ENCODE measurements at regions not wholly inside any gene's neighbourhood (a gene's known extent, or its start where the extent isn't known, plus 50 kb on each side); places are given as distances from the start of the nearest gene placed in this dataset.

DNA sequence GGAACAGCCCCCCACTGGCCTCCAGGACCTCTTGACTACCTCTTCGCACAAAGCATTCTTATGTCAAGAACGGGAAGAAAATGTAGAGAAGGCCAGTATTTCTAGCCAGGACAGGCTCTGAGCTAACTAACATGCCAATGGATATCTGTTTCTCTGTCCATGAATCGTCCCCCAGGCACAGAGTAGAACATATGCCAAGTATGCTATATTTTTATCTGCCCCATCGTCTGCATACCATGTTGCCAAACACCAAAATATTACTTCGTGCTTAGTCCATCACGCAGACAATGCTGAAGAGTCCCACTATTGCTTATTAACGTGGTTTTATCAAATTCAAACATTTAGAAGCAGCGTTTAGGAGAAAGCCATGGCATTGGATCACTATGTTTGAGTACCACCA, 151.4 kb upstream of the CPSF6 start:
- TF ChIP-seq EZH2 (IDR thresholded peaks at IDR 0.05; ENCODE audit: borderline replicate concordance, insufficient read depth, low read depth, low read length, poor library complexity, severe bottlenecking) (no peak), CTCF (IDR thresholded peaks at IDR 0.05) (no peak)
- Histone ChIP-seq H3K79me2 (ENCODE audit: control insufficient read depth, insufficient read depth, low read length) (no peaks in the 10 kb centered on the region), H3K27me3 (replicated peaks in 1 of 4; ENCODE audit: control extremely low read depth in 1 of 4, control insufficient read depth in 3 of 4, insufficient read depth in 4 of 4, low read length in 3 of 4) (peaks cover 0 to 3% (median 0%) of the 10 kb centered on the region in 4 experiments), H3K9ac (ENCODE audit: low read length) (no peak overlapping the region), H3K4me3 (ENCODE audit: control extremely low read depth in 1 of 5, extremely low read depth in 1 of 5, insufficient read depth in 1 of 5, low read depth in 2 of 5, low read length in 4 of 5) (no peak overlapping the region), H2AFZ (ENCODE audit: insufficient read depth, low read depth, low read length, poor library complexity, severe bottlenecking) (no peak overlapping the region), H3K36me3 (replicated peaks in 1 of 2; ENCODE audit: control extremely low read depth in 1 of 2, control insufficient read depth in 1 of 2, extremely low read depth in 1 of 2, insufficient read depth in 2 of 2, low read length in 1 of 2) (no peaks in the 10 kb centered on the region), H3K4me1 (ENCODE audit: control insufficient read depth in 2 of 2, insufficient read depth in 2 of 2, low read length in 2 of 2) (no peaks in the 10 kb centered on the region), H3K4me2 (replicated peaks; ENCODE audit: low read depth, low read length, poor library complexity, severe bottlenecking) (no peak overlapping the region), H3K9me3 (ENCODE audit: control extremely low read depth in 1 of 3, control insufficient read depth in 2 of 3, insufficient read depth in 1 of 3, low read length in 2 of 3) (peaks cover 0 to 1% (median 0%) of the 10 kb centered on the region in 3 donors), H3K27ac (ENCODE audit: low read length in 2 of 2) (no peak overlapping the region), H4K20me1 (ENCODE audit: control insufficient read depth, insufficient read depth, low read length, poor library complexity, severe bottlenecking) (no peaks in the 10 kb centered on the region)
- intact Hi-C loops (cut with micrococcal nuclease) = no loop called here
- ATAC-seq (ENCODE audit: low read depth) = no peak
- ChIA-PET CTCF (no interaction called here), POLR2A (no interaction called here)
- H3K4me1 Mint-ChIP-seq = no peaks in the 10 kb centered on the region
- H3K27ac Mint-ChIP-seq = no peak overlapping the region
- DNase-seq = no peak
- peaks cover 19% of the 10 kb centered on the region for H3K27me3 Mint-ChIP-seq
- no peak overlapping the region for H3K4me3 Mint-ChIP-seq
- WGBS (ENCODE audit: insufficient coverage) = 79% methylated on average over 7 of the region's 8 CpGs
- no peaks in the 10 kb centered on the region for H3K9me3 Mint-ChIP-seq (ENCODE audit: insufficient read depth)

DNA sequence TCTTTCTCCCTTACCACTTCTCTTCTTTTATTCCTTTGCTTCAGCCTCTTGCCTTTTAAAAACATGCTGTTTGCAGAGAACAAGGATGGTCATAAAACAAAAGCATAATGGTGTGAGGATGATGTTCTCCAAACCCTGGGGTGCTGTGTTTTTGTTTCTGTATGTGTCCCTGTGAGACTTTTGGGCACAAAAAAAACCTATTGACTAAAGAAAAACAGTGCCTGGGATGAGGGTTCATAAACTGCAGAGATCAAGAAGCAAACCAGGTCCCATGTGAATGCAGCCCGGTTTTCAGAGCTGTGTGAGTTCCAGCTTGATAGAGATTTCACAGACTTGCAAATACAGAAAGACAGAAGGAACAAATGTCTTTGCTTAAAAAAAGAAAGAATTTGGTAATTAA, 148.6 kb upstream of the CPSF6 start:
- no peak overlapping the region for H3K27ac ChIP-seq (ENCODE audit: low read length in 2 of 2)
- TF ChIP-seq EZH2 (IDR thresholded peaks at IDR 0.05; ENCODE audit: borderline replicate concordance, insufficient read depth, low read depth, low read length, poor library complexity, severe bottlenecking) (no peak), CTCF (IDR thresholded peaks at IDR 0.05) (no peak)
- no peak overlapping the region for H3K9ac ChIP-seq (ENCODE audit: low read length)
- H3K9me3 ChIP-seq (ENCODE audit: control extremely low read depth in 1 of 3, control insufficient read depth in 2 of 3, insufficient read depth in 1 of 3, low read length in 2 of 3) = peaks cover 0 to 1% (median 0%) of the 10 kb centered on the region in 3 donors
- DNase-seq (no peak), ATAC-seq (ENCODE audit: low read depth) (no peak)
- H3K9me3 Mint-ChIP-seq (ENCODE audit: insufficient read depth) = no peaks in the 10 kb centered on the region
- no peak overlapping the region for H3K4me3 ChIP-seq (ENCODE audit: control extremely low read depth in 1 of 5, extremely low read depth in 1 of 5, insufficient read depth in 1 of 5, low read depth in 2 of 5, low read length in 4 of 5)
- POLR2A ChIA-PET = no interaction called here
- no peak overlapping the region for H3K27ac Mint-ChIP-seq
- no peak overlapping the region for H3K4me2 ChIP-seq (replicated peaks; ENCODE audit: low read depth, low read length, poor library complexity, severe bottlenecking)
- H3K4me1 Mint-ChIP-seq = no peaks in the 10 kb centered on the region
- peaks cover 21% of the 10 kb centered on the region for H3K27me3 Mint-ChIP-seq
- no peaks in the 10 kb centered on the region for H4K20me1 ChIP-seq (ENCODE audit: control insufficient read depth, insufficient read depth, low read length, poor library complexity, severe bottlenecking)
- no peaks in the 10 kb centered on the region for H3K79me2 ChIP-seq (ENCODE audit: control insufficient read depth, insufficient read depth, low read length)
- CTCF ChIA-PET = no interaction called here
- H3K4me3 Mint-ChIP-seq = no peak overlapping the region
- WGBS (ENCODE audit: insufficient coverage) = 57% methylated on average over 1 of the region's 1 CpG
- H3K36me3 ChIP-seq (replicated peaks in 1 of 2; ENCODE audit: control extremely low read depth in 1 of 2, control insufficient read depth in 1 of 2, extremely low read depth in 1 of 2, insufficient read depth in 2 of 2, low read length in 1 of 2) = no peaks in the 10 kb centered on the region
- H3K27me3 ChIP-seq (replicated peaks in 1 of 4; ENCODE audit: control extremely low read depth in 1 of 4, control insufficient read depth in 3 of 4, insufficient read depth in 4 of 4, low read length in 3 of 4) = peaks cover 0 to 13% (median 1%) of the 10 kb centered on the region in 4 experiments
- intact Hi-C loops (cut with micrococcal nuclease) = no loop called here
- H2AFZ ChIP-seq (ENCODE audit: insufficient read depth, low read depth, low read length, poor library complexity, severe bottlenecking) = no peak overlapping the region
- no peaks in the 10 kb centered on the region for H3K4me1 ChIP-seq (ENCODE audit: control insufficient read depth in 2 of 2, insufficient read depth in 2 of 2, low read length in 2 of 2)
